ENCODE measurements at regions not wholly inside any gene's neighbourhood (a gene's known extent, or its start where the extent isn't known, plus 50 kb on each side); places are given as distances from the start of the nearest gene placed in this dataset.

- ChIA-PET CTCF (ENCODE audit: low intra/inter-chr PET ratio, low total read pairs) (no interaction called here), POLR2A (no interaction called here)
- H3K79me2 ChIP-seq (ENCODE audit: insufficient read depth, low read length), result no peaks in the 10 kb centered on the region
- WGBS (ENCODE audit: low lambda C conversion rate), result 34% methylated on average over 3 of the region's 3 CpGs
- no peaks in the 10 kb centered on the region for H3K27me3 ChIP-seq (ENCODE audit: control insufficient read depth in 1 of 2, insufficient read depth in 2 of 2, low read length in 2 of 2)
- no peak overlapping the region for H2AFZ ChIP-seq (ENCODE audit: low read length)
- ATAC-seq (no peak), FAIRE-seq (no peak), DNase-seq (ENCODE audit: low spot score) (no peak)
- no peak overlapping the region for H3K27ac ChIP-seq (ENCODE audit: extremely low read length, insufficient read depth, low read length)
- no peaks in the 10 kb centered on the region for H3K36me3 ChIP-seq (replicated peaks in 1 of 2; ENCODE audit: control insufficient read depth in 1 of 2, insufficient read depth in 2 of 2, low read length in 2 of 2)
- no peak overlapping the region for H3K9ac ChIP-seq (ENCODE audit: insufficient read depth, low read depth, low read length)
- no peaks in the 10 kb centered on the region for H3K4me1 ChIP-seq (ENCODE audit: insufficient read depth, low read length)
- H3K4me2 ChIP-seq (ENCODE audit: low read depth, low read length), result no peak overlapping the region
- in situ Hi-C loops (cut with HindIII; ENCODE audit: extremely low pct_ligation_motif_present, low pct_unique_long_range_greater_than_20kb) (no loop called here), intact Hi-C loops (cut with micrococcal nuclease; ENCODE audit: unreplicated experiment) (no loop called here)
- no peaks in the 10 kb centered on the region for H4K20me1 ChIP-seq (ENCODE audit: insufficient read depth, low read length)
- TF ChIP-seq PRMT3 (CRISPR knock-in tag; IDR thresholded peaks at IDR 0.05; ENCODE audit: borderline replicate concordance, low read depth), result no peak
- no peak for TF ChIP-seq ATF4 (CRISPR knock-in tag; IDR thresholded peaks at IDR 0.05)
- TF ChIP-seq LBX2 (CRISPR knock-in tag; IDR thresholded peaks at IDR 0.05; ENCODE audit: borderline replicate concordance), result no peak
- no peak for TF ChIP-seq ZSCAN22 (CRISPR knock-in tag; IDR thresholded peaks at IDR 0.05)
- no peak for TF ChIP-seq ZBTB7A (CRISPR knock-in tag; IDR thresholded peaks at IDR 0.05)
- no peak for TF ChIP-seq ATRX (CRISPR knock-in tag; IDR thresholded peaks at IDR 0.05; ENCODE audit: borderline replicate concordance)
- no peak for TF ChIP-seq PAX8 (CRISPR knock-in tag; IDR thresholded peaks at IDR 0.05; ENCODE audit: borderline replicate concordance)
- TF ChIP-seq ARNTL (CRISPR knock-in tag; IDR thresholded peaks at IDR 0.05), result no peak
- no peak for TF ChIP-seq ZBTB7B (CRISPR knock-in tag; IDR thresholded peaks at IDR 0.05)
- no peak for TF ChIP-seq SRSF4 (IDR thresholded peaks at IDR 0.05; ENCODE audit: low read depth, low read length, poor library complexity, severe bottlenecking)
- TF ChIP-seq ZNF251 (CRISPR knock-in tag; IDR thresholded peaks at IDR 0.05), result no peak
- no peak for TF ChIP-seq ZNF644 (CRISPR knock-in tag; IDR thresholded peaks at IDR 0.05; ENCODE audit: low read depth)
- TF ChIP-seq MTF1 (CRISPR knock-in tag; IDR thresholded peaks at IDR 0.05), result no peak
- TF ChIP-seq ZNF564 (CRISPR knock-in tag; IDR thresholded peaks at IDR 0.05), result no peak
- TF ChIP-seq ZNF550 (CRISPR knock-in tag; IDR thresholded peaks at IDR 0.05; ENCODE audit: borderline replicate concordance), result no peak
- TF ChIP-seq JUN (CRISPR knock-in tag; IDR thresholded peaks at IDR 0.05), result no peak
- no peak for TF ChIP-seq SMAD1 (CRISPR knock-in tag; IDR thresholded peaks at IDR 0.05; ENCODE audit: borderline replicate concordance, low read depth)
- no peak for TF ChIP-seq ASH2L (IDR thresholded peaks at IDR 0.05; ENCODE audit: insufficient read length, low read depth, low read length)
- no peak overlapping the region for H3K4me3 ChIP-seq (replicated peaks in 1 of 3; ENCODE audit: insufficient read depth in 1 of 3, low read depth in 2 of 3, low read length in 3 of 3)
- no peaks in the 10 kb centered on the region for H3K9me3 ChIP-seq (ENCODE audit: low read length)
- BruUV-seq (replicated peaks), result no TSS peak
These were observed 461.3 kb downstream of the GJA1 start for GRCh38 chr6:121896771-121897170.
